Mucosa of gallbladder (tissue), 1 donor: ENCODE measurements at regions not wholly inside any gene's neighbourhood (a gene's known extent, or its start where the extent isn't known, plus 50 kb on each side); places are given as distances from the start of the nearest gene placed in this dataset.
"Not testable (repeated sequence)": the region's sequence is repeated elsewhere in the genome, so short reads cannot be mapped to it uniquely, and the experiment has no call there.

ENCODE experiments used
- DNase-seq: peaks from one replicate; pipeline ENCODE4 v3.0.0-alpha.2; 2020; ENCODE audit warnings: low spot score
- donor health status: DM: no; HTN: no; CAD: no.

- no peak for DNase-seq
Measured at GRCh38 chr12:62191491-62192179, 68.6 kb upstream of the USP15 start.

GRCh38 chr12:62192180-62192902, 67.9 kb upstream of the USP15 start:
- DNase-seq: peak; percentile 64

GRCh38 chr12:62192903-62193250, 67.3 kb upstream of the USP15 start:
- DNase-seq: no peak

- DNase-seq: no peak
Measured at GRCh38 chr12:62194031-62194430, 66.2 kb upstream of the USP15 start.

GRCh38 chr12:62194616-62195015, 65.6 kb upstream of the USP15 start:
- no peak for DNase-seq

- DNase-seq: no peak
Measured at GRCh38 chr12:62196146-62196545, 64.1 kb upstream of the USP15 start.

GRCh38 chr12:62202861-62203260, 57.3 kb upstream of the USP15 start:
- DNase-seq: not testable (repeated sequence)

- no peak for DNase-seq
Measured at GRCh38 chr12:62205346-62205745, 54.9 kb upstream of the USP15 start.

GRCh38 chr12:62207248-62207647, 53.0 kb upstream of the USP15 start:
- no peak for DNase-seq
